HCT116 (cell line): ENCODE measurements at regions not wholly inside any gene's neighbourhood (a gene's known extent, or its start where the extent isn't known, plus 50 kb on each side); places are given as distances from the start of the nearest gene placed in this dataset.

Experiments
- ATAC-seq: fragments of 200-7000 bp; cut with Tn5 transposase; 2 replicates; pipeline ENCODE4 v1.9.1; 2020; ENCODE audit warnings: mild to moderate bottlenecking, moderate library complexity
- BruUV-seq: library from RNA; stranded (reverse); fragments of 400-500 nt; replicated peaks from 2 replicates; lab custom pipeline; 2021; lab: Mats Ljungman, UMichigan
- CTCF ChIA-PET: fragments of 300-600 bp; sonication (Branson Sonifier 250); formaldehyde crosslinking; loops from one replicate; lab custom pipeline; 2021; ENCODE audit warnings: antibody characterized with exemption; lab: Charles Lee
- POLR2A ChIA-PET: fragments of 300-600, 350-600 bp; sonication (Branson Sonifier 250); formaldehyde crosslinking; loops from one replicate; lab custom pipeline; 2021; ENCODE audit warnings: antibody characterized with exemption; lab: Charles Lee
- RAD21 ChIA-PET, 2 experiments: fragments of 300-600 bp; sonication (Branson Sonifier 250); formaldehyde crosslinking; loops; one replicate each; lab custom pipeline; 2023; ENCODE audit warnings: low total read pairs in 2 of 2; ENCODE audit not compliant: uncharacterized antibody in 2 of 2, unreplicated experiment in 2 of 2, low non-redundant PET in 1 of 2; lab: Charles Lee
- DNase-seq: peaks from one replicate; pipeline ENCODE4 v3.0.0-alpha.2; 2010; ENCODE audit warnings: low read depth, low spot score
- H2AFZ ChIP-seq: fragments of 200-600 bp; shearing (Covaris generic), sonication (generic); 2 replicates; pipeline ENCODE4 v1.6.1; 2017; ENCODE audit warnings: low read depth, mixed run types, mixed read lengths, antibody characterized with exemption, low read length; ENCODE audit not compliant: poor library complexity, severe bottlenecking
- H3K27ac ChIP-seq: 2 replicates; pipeline ENCODE4 v1.5.1; 2012; ENCODE audit warnings: low read depth, low read length
- H3K27me3 ChIP-seq: fragments of 200-600 bp; sonication (generic); 2 replicates; pipeline ENCODE4 v1.6.1; 2016; ENCODE audit warnings: mixed run types, low read length, mixed read lengths; ENCODE audit not compliant: insufficient read depth
- H3K36me3 ChIP-seq, 2 experiments: fragments of 200-500 bp in 1 of 2; fragments of 200-600 bp in 1 of 2; sonication (Bioruptor generic) in 1 of 2; sonication (generic) in 1 of 2; 2 replicates each; pipeline versions ENCODE4 v1.5.1 to v1.6.1; 2014 to 2016; ENCODE audit warnings: low read length in 2 of 2, inconsistent platforms in 1 of 2, mixed read lengths in 1 of 2, mixed run types in 1 of 2; ENCODE audit not compliant: insufficient read depth in 2 of 2, control insufficient read depth in 1 of 2
- H3K4me1 ChIP-seq, 2 experiments: fragments of 200-600 bp in 1 of 2; sonication (generic) in 1 of 2; 2 replicates each; pipeline versions ENCODE4 v1.5.1 to v1.6.1; 2012 to 2017; ENCODE audit warnings: low read length in 2 of 2, inconsistent platforms in 1 of 2, mild to moderate bottlenecking in 1 of 2, mixed read lengths in 1 of 2, mixed run types in 1 of 2, moderate library complexity in 1 of 2; ENCODE audit not compliant: insufficient read depth in 2 of 2, control insufficient read depth in 1 of 2
- H3K4me2 ChIP-seq: fragments of 200-600 bp; sonication (generic); 2 replicates; pipeline ENCODE4 v1.6.1; 2017; ENCODE audit warnings: mixed run types, low read length, mixed read lengths
- H3K4me3 ChIP-seq, 2 experiments: fragments of 200-600 bp in 1 of 2; sonication (generic) in 1 of 2; replicated peaks in 1 of 2; 2 replicates each; pipeline ENCODE4 v1.5.1; 2011 to 2016; ENCODE audit warnings: low read length in 2 of 2, control low read depth in 1 of 2, low read depth in 1 of 2, mild to moderate bottlenecking in 1 of 2, mixed read lengths in 1 of 2, mixed run types in 1 of 2
- H3K79me2 ChIP-seq: fragments of 200-600 bp; sonication (generic); 2 replicates; pipeline ENCODE4 v1.6.1; 2017; ENCODE audit warnings: mild to moderate bottlenecking, mixed run types, low read length, moderate library complexity, mixed read lengths; ENCODE audit not compliant: insufficient read depth
- H3K9ac ChIP-seq: fragments of 200-600 bp; sonication (generic); 2 replicates; pipeline ENCODE4 v1.6.1; 2016; ENCODE audit warnings: low read length, mixed read lengths
- H3K9me2 ChIP-seq: fragments of 200-600 bp; sonication (generic), shearing (Covaris generic); 2 replicates; pipeline ENCODE4 v1.6.1; 2017; ENCODE audit warnings: mixed run types, mild to moderate bottlenecking, moderate library complexity; ENCODE audit not compliant: insufficient read depth
- H3K9me3 ChIP-seq, 2 experiments: fragments of 200-500 bp in 1 of 2; fragments of 200-600 bp in 1 of 2; sonication (Bioruptor generic) in 1 of 2; sonication (generic) in 1 of 2; 2 replicates each; pipeline ENCODE4 v1.6.1; 2014 to 2017; ENCODE audit warnings: low read length in 2 of 2, mixed read lengths in 2 of 2, inconsistent platforms in 1 of 2, low read depth in 1 of 2, mild to moderate bottlenecking in 1 of 2, mixed run types in 1 of 2, moderate library complexity in 1 of 2; ENCODE audit not compliant: control insufficient read depth in 1 of 2, insufficient read depth in 1 of 2
- H4K20me1 ChIP-seq: fragments of 200-600 bp; sonication (generic), shearing (Covaris generic); 2 replicates; pipeline ENCODE4 v1.6.1; 2017; ENCODE audit warnings: mixed run types, mild to moderate bottlenecking, moderate library complexity; ENCODE audit not compliant: insufficient read depth
- CEBPB ChIP-seq: IDR thresholded peaks from 2 replicates; pipeline ENCODE4 v1.6.1; 2012; ENCODE audit warnings: low read depth
- EGR1 ChIP-seq: IDR thresholded peaks from 2 replicates; pipeline ENCODE4 v1.6.1; 2012; ENCODE audit warnings: low read depth
- FOSL1 ChIP-seq: IDR thresholded peaks from 2 replicates; pipeline ENCODE4 v1.6.1; 2012; ENCODE audit warnings: low read depth
- POLR2A ChIP-seq: IDR thresholded peaks from 2 replicates; pipeline ENCODE4 v1.7.0; 2011; ENCODE audit warnings: borderline replicate concordance; ENCODE audit not compliant: insufficient read depth, insufficient read length; ENCODE audit errors: extremely low read depth
- POLR2AphosphoS5 ChIP-seq: IDR thresholded peaks from 2 replicates; pipeline ENCODE4 v1.6.1; 2011; ENCODE audit warnings: mild to moderate bottlenecking, low read depth, low read length, moderate library complexity
- RAD21 ChIP-seq: IDR thresholded peaks from 2 replicates; pipeline ENCODE4 v1.6.1; 2012; ENCODE audit warnings: low read depth, mild to moderate bottlenecking
- REST ChIP-seq: IDR thresholded peaks from 2 replicates; pipeline ENCODE4 v1.6.1; 2012; ENCODE audit warnings: low read depth
- SIN3A ChIP-seq: IDR thresholded peaks from 2 replicates; pipeline ENCODE4 v1.6.1; 2012; ENCODE audit warnings: low read depth
- YY1 ChIP-seq: IDR thresholded peaks from 2 replicates; pipeline ENCODE4 v1.6.1; 2011; ENCODE audit warnings: low read length, low read depth, moderate library complexity, mild to moderate bottlenecking; ENCODE audit not compliant: insufficient replicate concordance; ENCODE audit errors: extremely low read depth
- ZFX ChIP-seq: fragments of 450-650 bp; IDR thresholded peaks from 2 replicates; pipeline ENCODE4 v1.6.1; 2017
- intact Hi-C: fragments of 100-400 bp; cut with micrococcal nuclease; formaldehyde crosslinking; loops from 2 replicates; pipeline ENCODE4 v1.10.0; 2022
- TF ChIP-seq, protein P1 (sequence below): IDR thresholded peaks from 2 replicates; pipeline ENCODE4 v1.6.1; 2012
- TF ChIP-seq, protein P2 (sequence below), 3 experiments: fragments of 200-600 bp in 1 of 3; sonication (generic) in 1 of 3; IDR thresholded peaks in 2 of 3; conservative IDR thresholded peaks in 1 of 3; 2 replicates each; pipeline ENCODE4 v1.5.1; 2012 to 2017; ENCODE audit warnings: low read depth in 2 of 3, low read length in 2 of 3, antibody characterized with exemption in 1 of 3, borderline replicate concordance in 1 of 3, control low read depth in 1 of 3, mild to moderate bottlenecking in 1 of 3, mixed read lengths in 1 of 3, mixed run types in 1 of 3, moderate library complexity in 1 of 3; ENCODE audit not compliant: insufficient read depth in 1 of 3

DNA sequence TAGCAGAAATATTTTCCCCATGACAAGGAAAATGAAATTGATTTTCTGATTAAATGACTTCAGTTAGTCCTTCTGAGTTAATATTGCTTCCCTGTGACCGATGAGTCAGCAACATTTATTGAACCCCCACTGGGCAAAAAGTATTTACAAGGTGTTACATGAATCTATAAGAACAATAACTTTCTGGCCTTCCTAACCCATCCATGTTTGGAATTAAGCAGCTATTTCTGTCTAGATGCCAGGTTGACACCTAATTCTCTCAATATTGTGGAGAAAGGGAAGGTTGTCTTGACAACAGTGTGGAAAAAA is 112.9 kb upstream of the JAZF1 start (continued):
- TF ChIP-seq POLR2A (no peak), REST (no peak), CEBPB (0 out of 2 replicates have a peak, but pooled peaks have one; percentile 25), FOSL1 (peak; percentile 74), YY1 (no peak), EGR1 (no peak), POLR2AphosphoS5 (no peak), RAD21 (no peak), SIN3A (no peak), ZFX (no peak)
- TF ChIP-seq, protein P1, sequence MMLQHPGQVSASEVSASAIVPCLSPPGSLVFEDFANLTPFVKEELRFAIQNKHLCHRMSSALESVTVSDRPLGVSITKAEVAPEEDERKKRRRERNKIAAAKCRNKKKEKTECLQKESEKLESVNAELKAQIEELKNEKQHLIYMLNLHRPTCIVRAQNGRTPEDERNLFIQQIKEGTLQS, result no peak

GRCh38 chr7:28296571-28297483 is 115.5 kb upstream of the CREB5 start:
- ChIA-PET CTCF (interaction anchor here (0.6 to 2.6 kb wide), 10 partner anchors 7 to 625 kb away, joined by 3 to 12 read pairs (median 4); no protein-coding TSS in a partner anchor), POLR2A (no interaction called here), RAD21 (interaction anchor here in 1 of 2 experiments (0.6 kb wide), 1 partner anchor 67 kb away, joined by 3 read pairs; no protein-coding TSS in a partner anchor)
- no peaks in the 10 kb centered on the region for H3K79me2 ChIP-seq
- H3K4me1 ChIP-seq, result peaks cover 20 to 22% of the 10 kb centered on the region in 2 experiments
- no peaks in the 10 kb centered on the region for H3K27me3 ChIP-seq
- no peaks in the 10 kb centered on the region for H3K36me3 ChIP-seq
- no peak overlapping the region for H3K9ac ChIP-seq
- no peaks in the 10 kb centered on the region for H4K20me1 ChIP-seq
- TF ChIP-seq, protein P2, sequence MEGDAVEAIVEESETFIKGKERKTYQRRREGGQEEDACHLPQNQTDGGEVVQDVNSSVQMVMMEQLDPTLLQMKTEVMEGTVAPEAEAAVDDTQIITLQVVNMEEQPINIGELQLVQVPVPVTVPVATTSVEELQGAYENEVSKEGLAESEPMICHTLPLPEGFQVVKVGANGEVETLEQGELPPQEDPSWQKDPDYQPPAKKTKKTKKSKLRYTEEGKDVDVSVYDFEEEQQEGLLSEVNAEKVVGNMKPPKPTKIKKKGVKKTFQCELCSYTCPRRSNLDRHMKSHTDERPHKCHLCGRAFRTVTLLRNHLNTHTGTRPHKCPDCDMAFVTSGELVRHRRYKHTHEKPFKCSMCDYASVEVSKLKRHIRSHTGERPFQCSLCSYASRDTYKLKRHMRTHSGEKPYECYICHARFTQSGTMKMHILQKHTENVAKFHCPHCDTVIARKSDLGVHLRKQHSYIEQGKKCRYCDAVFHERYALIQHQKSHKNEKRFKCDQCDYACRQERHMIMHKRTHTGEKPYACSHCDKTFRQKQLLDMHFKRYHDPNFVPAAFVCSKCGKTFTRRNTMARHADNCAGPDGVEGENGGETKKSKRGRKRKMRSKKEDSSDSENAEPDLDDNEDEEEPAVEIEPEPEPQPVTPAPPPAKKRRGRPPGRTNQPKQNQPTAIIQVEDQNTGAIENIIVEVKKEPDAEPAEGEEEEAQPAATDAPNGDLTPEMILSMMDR (IDR thresholded peaks at IDR 0.05 in 2 of 3, conservative IDR thresholded peaks at IDR 0.05 in 1 of 3; ENCODE audit: borderline replicate concordance in 1 of 3, insufficient read depth in 1 of 3, low read depth in 2 of 3, low read length in 2 of 3), result peak; percentile 42 to 79 (median 77); a peak in 5 of 6 replicates
- peak; percentile 54 for TF ChIP-seq RAD21
- TF ChIP-seq SIN3A, result no peak
- H3K4me2 ChIP-seq, result no peak overlapping the region
- no TSS peak for BruUV-seq
- no peaks in the 10 kb centered on the region for H3K9me2 ChIP-seq
- ATAC-seq (peak; percentile 77), DNase-seq (peak; percentile 55)
- H3K9me3 ChIP-seq, result no peaks in the 10 kb centered on the region
- H2AFZ ChIP-seq, result peak overlapping the region; percentile 40
- intact Hi-C loops, result loop anchor here (2.0 kb wide), 1 partner anchor 558 kb away; no protein-coding TSS in a partner anchor
- no peak overlapping the region for H3K27ac ChIP-seq
- H3K4me3 ChIP-seq, result no peak overlapping the region
